Glutamatergic neuron (in vitro differentiated cells): ENCODE measurements at regions not wholly inside any gene's neighbourhood (a gene's known extent, or its start where the extent isn't known, plus 50 kb on each side); places are given as distances from the start of the nearest gene placed in this dataset.

Experiments
- DNase-seq: peaks from one replicate; pipeline ENCODE4 v3.0.0; 2022
- H3K27ac Mint-ChIP-seq: one replicate; pipeline ENCODE4 v1.8.0; 2020; ENCODE audit warnings: mild to moderate bottlenecking, mixed read lengths, inconsistent platforms; ENCODE audit not compliant: unreplicated experiment
- H3K27me3 Mint-ChIP-seq: one replicate; pipeline ENCODE4 v1.8.0; 2020; ENCODE audit warnings: mild to moderate bottlenecking, moderate library complexity, mixed read lengths, inconsistent platforms; ENCODE audit not compliant: unreplicated experiment
- H3K36me3 Mint-ChIP-seq: one replicate; pipeline ENCODE4 v1.8.0; 2020; ENCODE audit warnings: mild to moderate bottlenecking, mixed read lengths, inconsistent platforms; ENCODE audit not compliant: unreplicated experiment
- H3K4me1 Mint-ChIP-seq: one replicate; pipeline ENCODE4 v1.8.0; 2020; ENCODE audit warnings: mild to moderate bottlenecking, low read depth, mixed read lengths, inconsistent platforms; ENCODE audit not compliant: unreplicated experiment
- H3K4me3 Mint-ChIP-seq: one replicate; pipeline ENCODE4 v1.8.0; 2020; ENCODE audit warnings: mild to moderate bottlenecking, mixed read lengths, inconsistent platforms; ENCODE audit not compliant: unreplicated experiment
- H3K9me3 Mint-ChIP-seq: one replicate; pipeline ENCODE4 v1.8.0; 2020; ENCODE audit warnings: mild to moderate bottlenecking, moderate library complexity, mixed read lengths, inconsistent platforms; ENCODE audit not compliant: unreplicated experiment
- TF ChIP-seq, protein P1 (sequence below): fragments of 200-600 bp; sonication (generic); IDR thresholded peaks from one replicate; pipeline ENCODE4 v1.5.0; 2021; ENCODE audit not compliant: partially characterized antibody, unreplicated experiment

DNA sequence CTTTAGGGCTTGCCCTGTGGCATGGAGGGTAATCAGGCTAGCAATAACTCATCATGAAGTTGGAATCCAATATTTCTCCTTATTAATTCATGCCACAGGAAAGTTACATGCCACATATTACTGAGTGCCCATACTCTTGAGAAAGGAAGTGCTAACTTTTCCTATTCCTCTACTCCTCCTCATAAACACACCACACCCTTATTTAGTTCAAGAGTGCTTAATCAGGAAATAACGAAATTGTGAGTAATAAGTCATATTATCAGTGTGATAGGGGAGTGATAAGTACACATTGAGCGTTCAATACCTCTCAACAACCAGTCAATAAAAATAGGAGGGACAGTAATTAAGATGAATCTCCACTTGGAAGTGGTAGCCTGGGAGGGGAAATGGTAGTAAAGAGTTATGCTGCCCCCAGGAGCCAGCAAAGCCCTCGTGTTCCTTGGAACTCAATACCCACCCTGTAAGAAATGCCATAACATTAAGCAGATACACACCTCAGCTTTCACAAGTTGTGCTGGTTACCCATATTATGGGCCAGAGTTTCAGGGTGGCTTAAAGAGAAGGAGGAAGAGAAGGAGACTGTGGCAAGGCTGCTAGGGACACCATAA, 410.0 kb upstream of the NR3C2 start:
- no peaks in the 10 kb centered on the region for H3K4me1 Mint-ChIP-seq
- no peaks in the 10 kb centered on the region for H3K9me3 Mint-ChIP-seq
- no peak for DNase-seq
- H3K27me3 Mint-ChIP-seq: no peaks in the 10 kb centered on the region
- TF ChIP-seq, protein P1, sequence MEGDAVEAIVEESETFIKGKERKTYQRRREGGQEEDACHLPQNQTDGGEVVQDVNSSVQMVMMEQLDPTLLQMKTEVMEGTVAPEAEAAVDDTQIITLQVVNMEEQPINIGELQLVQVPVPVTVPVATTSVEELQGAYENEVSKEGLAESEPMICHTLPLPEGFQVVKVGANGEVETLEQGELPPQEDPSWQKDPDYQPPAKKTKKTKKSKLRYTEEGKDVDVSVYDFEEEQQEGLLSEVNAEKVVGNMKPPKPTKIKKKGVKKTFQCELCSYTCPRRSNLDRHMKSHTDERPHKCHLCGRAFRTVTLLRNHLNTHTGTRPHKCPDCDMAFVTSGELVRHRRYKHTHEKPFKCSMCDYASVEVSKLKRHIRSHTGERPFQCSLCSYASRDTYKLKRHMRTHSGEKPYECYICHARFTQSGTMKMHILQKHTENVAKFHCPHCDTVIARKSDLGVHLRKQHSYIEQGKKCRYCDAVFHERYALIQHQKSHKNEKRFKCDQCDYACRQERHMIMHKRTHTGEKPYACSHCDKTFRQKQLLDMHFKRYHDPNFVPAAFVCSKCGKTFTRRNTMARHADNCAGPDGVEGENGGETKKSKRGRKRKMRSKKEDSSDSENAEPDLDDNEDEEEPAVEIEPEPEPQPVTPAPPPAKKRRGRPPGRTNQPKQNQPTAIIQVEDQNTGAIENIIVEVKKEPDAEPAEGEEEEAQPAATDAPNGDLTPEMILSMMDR: no peak
- H3K36me3 Mint-ChIP-seq: no peaks in the 10 kb centered on the region
- no peak overlapping the region for H3K4me3 Mint-ChIP-seq
- no peak overlapping the region for H3K27ac Mint-ChIP-seq

DNA sequence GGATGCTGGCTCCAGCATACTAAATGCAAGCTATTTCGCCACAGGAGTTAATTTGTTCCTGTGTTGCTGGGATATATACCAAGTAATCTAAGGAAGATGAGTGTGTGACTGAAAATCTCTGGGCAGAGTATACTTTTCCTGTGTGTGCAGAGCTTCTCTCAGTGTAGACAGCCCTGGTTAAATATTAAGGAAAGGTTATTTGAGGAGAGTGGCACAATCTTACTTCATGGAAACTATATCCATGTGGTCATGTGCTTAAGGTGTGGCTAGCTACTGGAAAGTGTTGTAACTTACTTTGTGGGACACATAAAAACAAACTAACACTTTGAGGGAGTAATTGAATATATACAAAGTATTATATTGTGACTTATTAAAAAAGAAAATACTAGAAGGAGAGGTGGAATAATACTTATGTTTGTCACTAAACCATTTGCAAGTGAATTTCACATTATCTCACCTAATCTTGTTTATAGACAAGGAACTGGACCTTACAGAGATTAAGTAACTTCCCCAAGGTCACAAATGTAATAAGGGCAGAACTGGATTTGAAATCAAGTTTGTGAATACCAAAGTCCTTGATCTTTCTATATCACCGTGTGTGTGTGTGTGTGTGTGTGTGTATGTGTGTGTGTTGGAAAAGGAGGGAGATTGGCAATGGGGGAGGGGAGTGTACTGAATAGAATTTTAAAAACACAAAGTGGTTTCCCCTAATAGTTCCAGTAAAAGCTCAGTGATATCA, 408.2 kb upstream of the NR3C2 start:
- Mint-ChIP-seq H3K9me3 (no peaks in the 10 kb centered on the region), H3K27ac (no peak overlapping the region), H3K4me1 (no peaks in the 10 kb centered on the region), H3K36me3 (no peaks in the 10 kb centered on the region), H3K4me3 (no peak overlapping the region), H3K27me3 (no peaks in the 10 kb centered on the region)
- TF ChIP-seq, protein P1: no peak
- no peak for DNase-seq

DNA sequence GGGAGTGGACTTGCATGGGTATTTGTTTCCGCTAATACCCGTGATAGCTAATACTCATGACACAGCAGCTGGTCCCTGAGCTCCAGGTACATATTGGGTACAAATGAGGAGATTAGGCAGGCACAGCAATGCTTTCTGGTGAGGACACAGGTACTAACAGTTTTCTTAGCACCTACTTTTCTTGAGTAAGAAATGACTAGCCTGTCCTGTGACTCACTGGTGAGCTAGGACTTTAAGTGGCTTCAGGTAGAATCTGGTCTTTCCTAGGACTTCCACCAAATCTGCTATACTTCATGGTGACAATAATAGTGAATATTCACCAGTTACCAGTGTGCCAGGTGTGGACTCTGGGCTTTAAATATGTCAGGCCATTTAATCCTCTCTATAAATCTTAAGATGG, 407.4 kb upstream of the NR3C2 start:
- no peaks in the 10 kb centered on the region for H3K36me3 Mint-ChIP-seq
- no peaks in the 10 kb centered on the region for H3K9me3 Mint-ChIP-seq
- no peak overlapping the region for H3K27ac Mint-ChIP-seq
- TF ChIP-seq, protein P1: no peak
- H3K4me1 Mint-ChIP-seq: no peaks in the 10 kb centered on the region
- H3K27me3 Mint-ChIP-seq: no peaks in the 10 kb centered on the region
- H3K4me3 Mint-ChIP-seq: no peak overlapping the region
- no peak for DNase-seq

DNA sequence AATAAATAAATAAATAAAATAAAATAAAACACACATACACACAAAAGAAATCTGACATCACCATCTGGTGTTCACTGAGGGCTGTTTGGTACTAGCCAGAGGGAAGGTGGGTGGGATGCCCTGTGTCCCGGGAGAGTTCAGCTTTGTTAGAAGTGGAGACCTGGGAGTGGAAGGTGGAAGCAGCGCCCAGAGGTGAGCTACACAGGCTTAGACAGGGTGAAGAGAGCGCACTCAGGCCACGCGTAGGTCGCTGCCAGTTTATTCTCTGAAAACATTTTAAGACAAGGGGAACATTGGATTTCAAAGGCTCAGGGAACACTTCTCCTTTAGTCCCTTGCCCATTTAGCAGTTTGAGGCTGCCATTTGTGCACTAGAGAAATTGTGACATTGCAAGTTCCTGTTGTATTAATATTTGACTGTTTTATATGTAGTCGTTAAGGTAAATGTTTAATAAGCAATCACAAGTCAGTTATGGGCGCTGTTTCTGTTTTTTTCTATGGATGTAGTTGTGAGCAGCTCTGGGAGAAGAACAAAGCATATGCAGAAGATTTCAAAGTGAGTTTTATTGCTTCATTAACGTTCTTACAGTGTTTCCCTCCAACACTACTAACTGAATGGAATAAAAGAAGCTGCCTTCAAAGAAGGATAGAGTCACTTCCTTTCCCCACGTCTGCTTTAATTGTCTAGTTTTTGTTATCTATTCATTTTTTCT, 405.5 kb upstream of the NR3C2 start:
- no peak overlapping the region for H3K4me3 Mint-ChIP-seq
- no peak for DNase-seq
- H3K27me3 Mint-ChIP-seq: no peaks in the 10 kb centered on the region
- H3K9me3 Mint-ChIP-seq: no peaks in the 10 kb centered on the region
- peaks cover 1% of the 10 kb centered on the region for H3K4me1 Mint-ChIP-seq
- no peaks in the 10 kb centered on the region for H3K36me3 Mint-ChIP-seq
- TF ChIP-seq, protein P1: no peak
- H3K27ac Mint-ChIP-seq: no peak overlapping the region

DNA sequence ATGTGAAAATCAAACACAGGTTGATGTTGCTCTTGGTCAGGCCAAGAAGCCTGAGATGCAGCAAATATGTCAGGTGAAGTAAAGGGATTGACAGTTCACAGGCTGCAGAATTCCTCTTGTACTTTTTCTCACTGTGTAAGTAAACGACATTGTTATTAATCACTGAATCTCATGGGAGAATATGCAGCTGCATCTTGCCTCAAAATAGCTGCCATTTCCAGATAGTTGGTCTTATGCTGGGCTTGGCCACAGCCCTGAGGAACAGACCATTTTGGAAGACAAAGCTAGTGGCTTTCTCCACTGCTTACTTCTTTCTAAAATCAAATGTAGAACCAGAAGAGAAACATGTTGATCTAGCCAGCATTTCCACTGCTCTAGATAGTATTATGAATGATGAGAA, 403.4 kb upstream of the NR3C2 start:
- TF ChIP-seq, protein P1: no peak
- Mint-ChIP-seq H3K4me1 (peaks cover 11% of the 10 kb centered on the region), H3K27ac (no peak overlapping the region)

More for the DNA sequence above, 403.4 kb upstream of the NR3C2 start:
- Mint-ChIP-seq H3K36me3 (no peaks in the 10 kb centered on the region), H3K9me3 (no peaks in the 10 kb centered on the region), H3K4me3 (no peak overlapping the region), H3K27me3 (peaks cover 3% of the 10 kb centered on the region)
- DNase-seq: no peak
